ENCODE measurements at regions not wholly inside any gene's neighbourhood (a gene's known extent, or its start where the extent isn't known, plus 50 kb on each side); places are given as distances from the start of the nearest gene placed in this dataset.

GRCh38 chr19:28425046-28425931 is 787.7 kb downstream of the UQCRFS1 start:
- ChIA-PET POLR2A (ENCODE audit: low non-redundant PET) (no interaction called here), CTCF (no interaction called here)
- intact Hi-C loops (cut with micrococcal nuclease; ENCODE audit: unreplicated experiment), result no loop called here
- no peaks in the 10 kb centered on the region for H3K4me1 ChIP-seq (ENCODE audit: insufficient read depth, low read length, poor library complexity, severe bottlenecking)
- H3K27ac ChIP-seq (ENCODE audit: low read depth, low read length, poor library complexity, severe bottlenecking), result no peak overlapping the region
- H3K9me3 ChIP-seq (ENCODE audit: low read depth, low read length, poor library complexity, severe bottlenecking), result no peaks in the 10 kb centered on the region
- no peaks in the 10 kb centered on the region for H3K36me3 ChIP-seq (ENCODE audit: insufficient read depth, low read length, poor library complexity, severe bottlenecking)
- no peaks in the 10 kb centered on the region for H3K27me3 ChIP-seq (replicated peaks; ENCODE audit: insufficient read depth, low read depth, low read length, poor library complexity)
- DNase-seq (ENCODE audit: low spot score), result no peak
- no peak for TF ChIP-seq CTCF (conservative IDR thresholded peaks at IDR 0.05; ENCODE audit: low read depth, low read length)
- TF ChIP-seq EZH2 (IDR thresholded peaks at IDR 0.05; ENCODE audit: borderline replicate concordance, low read depth, low read length, poor library complexity, severe bottlenecking), result no peak
- no TSS peak for BruUV-seq (replicated peaks)
- no peak overlapping the region for H3K4me3 ChIP-seq (ENCODE audit: low read depth, low read length, poor library complexity, severe bottlenecking)

- Histone ChIP-seq H3K27ac (ENCODE audit: low read depth, low read length, poor library complexity, severe bottlenecking) (no peak overlapping the region), H3K27me3 (replicated peaks; ENCODE audit: insufficient read depth, low read depth, low read length, poor library complexity) (no peaks in the 10 kb centered on the region), H3K4me3 (ENCODE audit: low read depth, low read length, poor library complexity, severe bottlenecking) (no peak overlapping the region)
Measured at GRCh38 chr19:28424662-28425045, 788.3 kb downstream of the UQCRFS1 start.

GRCh38 chr19:28424077-28424476 is 788.9 kb downstream of the UQCRFS1 start:
- intact Hi-C loops (cut with micrococcal nuclease; ENCODE audit: unreplicated experiment), result no loop called here
- H3K4me3 ChIP-seq (ENCODE audit: low read depth, low read length, poor library complexity, severe bottlenecking), result no peak overlapping the region
- no peaks in the 10 kb centered on the region for H3K9me3 ChIP-seq (ENCODE audit: low read depth, low read length, poor library complexity, severe bottlenecking)
- no peak for TF ChIP-seq EZH2 (IDR thresholded peaks at IDR 0.05; ENCODE audit: borderline replicate concordance, low read depth, low read length, poor library complexity, severe bottlenecking)
- TF ChIP-seq CTCF (conservative IDR thresholded peaks at IDR 0.05; ENCODE audit: low read depth, low read length), result no peak
- no TSS peak for BruUV-seq (replicated peaks)
- H3K36me3 ChIP-seq (ENCODE audit: insufficient read depth, low read length, poor library complexity, severe bottlenecking), result no peaks in the 10 kb centered on the region
- CTCF ChIA-PET, result no interaction called here
- no peaks in the 10 kb centered on the region for H3K27me3 ChIP-seq (replicated peaks; ENCODE audit: insufficient read depth, low read depth, low read length, poor library complexity)
- POLR2A ChIA-PET (ENCODE audit: low non-redundant PET), result no interaction called here
- no peak for DNase-seq (ENCODE audit: low spot score)
- no peak overlapping the region for H3K27ac ChIP-seq (ENCODE audit: low read depth, low read length, poor library complexity, severe bottlenecking)
- H3K4me1 ChIP-seq (ENCODE audit: insufficient read depth, low read length, poor library complexity, severe bottlenecking), result no peaks in the 10 kb centered on the region

More at GRCh38 chr19:28424662-28425045, 788.3 kb downstream of the UQCRFS1 start:
- Histone ChIP-seq H3K36me3 (ENCODE audit: insufficient read depth, low read length, poor library complexity, severe bottlenecking) (no peaks in the 10 kb centered on the region), H3K4me1 (ENCODE audit: insufficient read depth, low read length, poor library complexity, severe bottlenecking) (no peaks in the 10 kb centered on the region), H3K9me3 (ENCODE audit: low read depth, low read length, poor library complexity, severe bottlenecking) (no peaks in the 10 kb centered on the region)
- ChIA-PET CTCF (no interaction called here), POLR2A (ENCODE audit: low non-redundant PET) (no interaction called here)
- BruUV-seq (replicated peaks), result no TSS peak
- no peak for TF ChIP-seq EZH2 (IDR thresholded peaks at IDR 0.05; ENCODE audit: borderline replicate concordance, low read depth, low read length, poor library complexity, severe bottlenecking)
- intact Hi-C loops (cut with micrococcal nuclease; ENCODE audit: unreplicated experiment), result no loop called here
- DNase-seq (ENCODE audit: low spot score), result no peak
